ENCODE measurements at regions not wholly inside any gene's neighbourhood (a gene's known extent, or its start where the extent isn't known, plus 50 kb on each side); places are given as distances from the start of the nearest gene placed in this dataset.
"Not testable (repeated sequence)": the region's sequence is repeated elsewhere in the genome, so short reads cannot be mapped to it uniquely, and the experiment has no call there.

GRCh38 chr7:68121655-68122054, 1125.0 kb downstream of the TYW1 start:
- DNase-seq: no peak

GRCh38 chr7:68122801-68123200, 1126.2 kb downstream of the TYW1 start:
- DNase-seq: no peak

- DNase-seq: no peak
These were observed 1128.5 kb downstream of the TYW1 start for GRCh38 chr7:68125168-68125567.

GRCh38 chr7:68133045-68133444, 1136.4 kb downstream of the TYW1 start:
- DNase-seq: no peak

- no peak for DNase-seq
These were observed 1146.7 kb downstream of the TYW1 start for GRCh38 chr7:68143345-68143744.

GRCh38 chr7:68146983-68147382, 1150.3 kb downstream of the TYW1 start:
- no peak for DNase-seq

GRCh38 chr7:68147614-68148238, 1151.1 kb downstream of the TYW1 start:
- no peak for DNase-seq

GRCh38 chr7:68148440-68148839, 1151.8 kb downstream of the TYW1 start:
- DNase-seq: no peak

GRCh38 chr7:68152205-68152604, 1155.6 kb downstream of the TYW1 start:
- no peak for DNase-seq

GRCh38 chr7:68155676-68156075, 1159.0 kb downstream of the TYW1 start:
- DNase-seq: no peak

- DNase-seq: no peak
These were observed 1162.2 kb downstream of the TYW1 start for GRCh38 chr7:68158686-68159295.

- no peak for DNase-seq
These were observed 1166.1 kb downstream of the TYW1 start for GRCh38 chr7:68162712-68163111.

- DNase-seq: no peak
These were observed 1169.9 kb downstream of the TYW1 start for GRCh38 chr7:68166525-68166924.

- DNase-seq: no peak
These were observed 1176.9 kb downstream of the TYW1 start for GRCh38 chr7:68173513-68173912.

GRCh38 chr7:68176974-68177373, 1180.3 kb downstream of the TYW1 start:
- DNase-seq: no peak

GRCh38 chr7:68180761-68181160, 1184.1 kb downstream of the TYW1 start:
- DNase-seq: no peak

- no peak for DNase-seq
These were observed 1186.5 kb downstream of the TYW1 start for GRCh38 chr7:68183176-68183575.

GRCh38 chr7:68185631-68186456, 1189.2 kb downstream of the TYW1 start:
- DNase-seq: no peak

GRCh38 chr7:68187532-68187931, 1190.9 kb downstream of the TYW1 start:
- DNase-seq: no peak

GRCh38 chr7:68192941-68193340, 1196.3 kb downstream of the TYW1 start:
- DNase-seq: no peak

- DNase-seq: not testable (repeated sequence)
These were observed 1199.0 kb downstream of the TYW1 start for GRCh38 chr7:68195642-68196041.

GRCh38 chr7:68200051-68200670, 1203.5 kb downstream of the TYW1 start:
- no peak for DNase-seq

GRCh38 chr7:68203251-68203650, 1206.6 kb downstream of the TYW1 start:
- no peak for DNase-seq

- no peak for DNase-seq
These were observed 1209.2 kb downstream of the TYW1 start for GRCh38 chr7:68205826-68206225.
